Naive thymus-derived CD8-positive, alpha-beta T cell (primary cell): ENCODE measurements at regions not wholly inside any gene's neighbourhood (a gene's known extent, or its start where the extent isn't known, plus 50 kb on each side); places are given as distances from the start of the nearest gene placed in this dataset.
A peak's percentile ranks its signal among the peaks of the same experiment; 100 is the strongest.

Source experiments
- ATAC-seq, 2 donors: fragments of 150-1000 bp; cut with Tn5 transposase in 1 of 2; sonication (Bioruptor Pico), chemical (Tn5 transposase) in 1 of 2; 1 replicate in 1 of 2; 2 replicates in 1 of 2; pipeline ENCODE4 v1.10.0; 2021; ENCODE audit warnings: mild to moderate bottlenecking in 2 of 2, moderate library complexity in 2 of 2
- POLR2A ChIA-PET: fragments of 350-600 bp; sonication (Branson Sonifier 250); formaldehyde crosslinking; loops from one replicate; lab custom pipeline; 2021; ENCODE audit warnings: antibody characterized with exemption; lab: Charles Lee
- DNase-seq, 10 donors: peaks; one replicate each; pipeline versions ENCODE4 v3.0.0 to v3.0.0-alpha.2; 2020 to 2022
- H3K27ac Mint-ChIP-seq, 10 donors: one replicate each; pipeline ENCODE4 v1.8.0; 2020 to 2022; ENCODE audit warnings: mild to moderate bottlenecking in 10 of 10, mixed read lengths in 10 of 10, moderate library complexity in 4 of 10, inconsistent platforms in 1 of 10
- H3K27me3 Mint-ChIP-seq, 5 donors: one replicate each; pipeline ENCODE4 v1.8.0; 2021 to 2022; ENCODE audit warnings: mixed read lengths in 5 of 5
- H3K36me3 Mint-ChIP-seq, 3 donors: one replicate each; pipeline ENCODE4 v1.8.0; 2020 to 2022; ENCODE audit warnings: mixed read lengths in 3 of 3, mild to moderate bottlenecking in 2 of 3, inconsistent platforms in 1 of 3
- H3K4me1 Mint-ChIP-seq, 4 donors: one replicate each; pipeline ENCODE4 v1.8.0; 2021 to 2022; ENCODE audit warnings: mixed read lengths in 4 of 4
- H3K4me3 Mint-ChIP-seq, 10 donors: one replicate each; pipeline ENCODE4 v1.8.0; 2020 to 2022; ENCODE audit warnings: mild to moderate bottlenecking in 10 of 10, mixed read lengths in 10 of 10, moderate library complexity in 6 of 10, inconsistent platforms in 1 of 10
- H3K9me3 Mint-ChIP-seq, 9 donors: one replicate each; pipeline ENCODE4 v1.8.0; 2020 to 2022; ENCODE audit warnings: mixed read lengths in 9 of 9, mild to moderate bottlenecking in 3 of 9, inconsistent platforms in 1 of 9, moderate library complexity in 1 of 9

GRCh38 chr10:110403593-110403992 is 94.1 kb upstream of the DUSP5 start:
- H3K9me3 Mint-ChIP-seq = no peaks in the 10 kb centered on the region
- H3K27ac Mint-ChIP-seq = peak overlapping the region in 1 of 10 donors; percentile 64
- H3K4me1 Mint-ChIP-seq = peaks cover 0 to 6% (median under 1%) of the 10 kb centered on the region in 4 donors
- H3K4me3 Mint-ChIP-seq = no peak overlapping the region
- POLR2A ChIA-PET = no interaction called here
- no peak for ATAC-seq
- no peaks in the 10 kb centered on the region for H3K36me3 Mint-ChIP-seq
- DNase-seq = no peak
- H3K27me3 Mint-ChIP-seq = peaks cover 0 to 9% (median 0%) of the 10 kb centered on the region in 5 donors

- Mint-ChIP-seq H3K4me3 (no peak overlapping the region), H3K36me3 (no peaks in the 10 kb centered on the region), H3K9me3 (no peaks in the 10 kb centered on the region), H3K4me1 (peaks cover 0 to 3% (median under 1%) of the 10 kb centered on the region in 4 donors), H3K27me3 (peaks cover 0 to 13% (median 0%) of the 10 kb centered on the region in 5 donors), H3K27ac (no peak overlapping the region)
- DNase-seq = no peak
- POLR2A ChIA-PET = no interaction called here
- ATAC-seq = no peak
Measured at GRCh38 chr10:110404413-110404812, 93.3 kb upstream of the DUSP5 start.

GRCh38 chr10:110404825-110405224 is 92.9 kb upstream of the DUSP5 start:
- POLR2A ChIA-PET = no interaction called here
- no peaks in the 10 kb centered on the region for H3K36me3 Mint-ChIP-seq
- H3K27ac Mint-ChIP-seq = no peak overlapping the region
- ATAC-seq (no peak), DNase-seq (no peak)
- no peak overlapping the region for H3K4me3 Mint-ChIP-seq
- no peaks in the 10 kb centered on the region for H3K9me3 Mint-ChIP-seq
- peaks cover 0 to 7% (median under 1%) of the 10 kb centered on the region in 4 donors for H3K4me1 Mint-ChIP-seq
- H3K27me3 Mint-ChIP-seq = peaks cover 0 to 13% (median 0%) of the 10 kb centered on the region in 5 donors

- peaks cover 0 to 11% (median under 1%) of the 10 kb centered on the region in 4 donors for H3K4me1 Mint-ChIP-seq
- H3K27ac Mint-ChIP-seq = no peak overlapping the region
- H3K36me3 Mint-ChIP-seq = no peaks in the 10 kb centered on the region
- DNase-seq (no peak), ATAC-seq (no peak)
- POLR2A ChIA-PET = interaction anchor here (0.6 kb wide), 1 partner anchor 11 kb away, joined by 5 read pairs; no protein-coding TSS in a partner anchor
- H3K27me3 Mint-ChIP-seq = peaks cover 0 to 13% (median 0%) of the 10 kb centered on the region in 5 donors
- H3K9me3 Mint-ChIP-seq = no peaks in the 10 kb centered on the region
- no peak overlapping the region for H3K4me3 Mint-ChIP-seq
Measured at GRCh38 chr10:110405380-110405779, 92.3 kb upstream of the DUSP5 start.

- H3K27ac Mint-ChIP-seq = no peak overlapping the region
- DNase-seq (no peak), ATAC-seq (no peak)
- H3K27me3 Mint-ChIP-seq = peaks cover 0 to 13% (median 0%) of the 10 kb centered on the region in 5 donors
- POLR2A ChIA-PET = no interaction called here
- peaks cover 0 to 25% (median 2%) of the 10 kb centered on the region in 4 donors for H3K4me1 Mint-ChIP-seq
- H3K9me3 Mint-ChIP-seq = no peaks in the 10 kb centered on the region
- H3K4me3 Mint-ChIP-seq = no peak overlapping the region
- no peaks in the 10 kb centered on the region for H3K36me3 Mint-ChIP-seq
Measured at GRCh38 chr10:110407301-110408170, 90.2 kb upstream of the DUSP5 start.

- ATAC-seq (no peak), DNase-seq (no peak)
- H3K4me3 Mint-ChIP-seq = no peak overlapping the region
- no peaks in the 10 kb centered on the region for H3K36me3 Mint-ChIP-seq
- peak overlapping the region in 1 of 10 donors; percentile 75 for H3K27ac Mint-ChIP-seq
- H3K4me1 Mint-ChIP-seq = peaks cover 0 to 33% (median 2%) of the 10 kb centered on the region in 4 donors
- no peaks in the 10 kb centered on the region for H3K9me3 Mint-ChIP-seq
- POLR2A ChIA-PET = no interaction called here
- peaks cover 0 to 13% (median 0%) of the 10 kb centered on the region in 5 donors for H3K27me3 Mint-ChIP-seq
Measured at GRCh38 chr10:110408203-110408871, 89.4 kb upstream of the DUSP5 start.

- POLR2A ChIA-PET = no interaction called here
- peaks cover 0 to 13% (median 0%) of the 10 kb centered on the region in 5 donors for H3K27me3 Mint-ChIP-seq
- no peak for DNase-seq
Measured at GRCh38 chr10:110408943-110409342, 88.8 kb upstream of the DUSP5 start.

GRCh38 chr10:110409488-110409887 is 88.2 kb upstream of the DUSP5 start:
- Mint-ChIP-seq H3K27ac (no peak overlapping the region), H3K4me1 (peaks cover 7 to 45% (median 11%) of the 10 kb centered on the region in 4 donors), H3K27me3 (peaks cover 0 to 13% (median 0%) of the 10 kb centered on the region in 5 donors), H3K36me3 (no peaks in the 10 kb centered on the region), H3K4me3 (no peak overlapping the region), H3K9me3 (no peaks in the 10 kb centered on the region)
- DNase-seq (no peak), ATAC-seq (no peak)
- POLR2A ChIA-PET = no interaction called here

More at GRCh38 chr10:110408943-110409342, 88.8 kb upstream of the DUSP5 start:
- H3K9me3 Mint-ChIP-seq = no peaks in the 10 kb centered on the region
- no peak for ATAC-seq
- H3K27ac Mint-ChIP-seq = peak overlapping the region in 1 of 10 donors; percentile 75
- no peak overlapping the region for H3K4me3 Mint-ChIP-seq
- no peaks in the 10 kb centered on the region for H3K36me3 Mint-ChIP-seq
- H3K4me1 Mint-ChIP-seq = peaks cover 4 to 39% (median 6%) of the 10 kb centered on the region in 4 donors

- Mint-ChIP-seq H3K36me3 (no peaks in the 10 kb centered on the region), H3K4me1 (peaks cover 10 to 49% (median 15%) of the 10 kb centered on the region in 4 donors), H3K9me3 (no peaks in the 10 kb centered on the region), H3K27ac (no peak overlapping the region), H3K4me3 (no peak overlapping the region), H3K27me3 (peaks cover 0 to 10% (median 0%) of the 10 kb centered on the region in 5 donors)
- POLR2A ChIA-PET = no interaction called here
- DNase-seq (no peak), ATAC-seq (no peak)
Measured at GRCh38 chr10:110409926-110410325, 87.8 kb upstream of the DUSP5 start.

GRCh38 chr10:110410329-110411046 is 87.2 kb upstream of the DUSP5 start:
- H3K27ac Mint-ChIP-seq = no peak overlapping the region
- ATAC-seq (no peak), DNase-seq (no peak)
- POLR2A ChIA-PET = no interaction called here
- H3K36me3 Mint-ChIP-seq = no peaks in the 10 kb centered on the region
- peaks cover 0 to 9% (median 0%) of the 10 kb centered on the region in 5 donors for H3K27me3 Mint-ChIP-seq
- H3K4me1 Mint-ChIP-seq = peaks cover 13 to 52% (median 20%) of the 10 kb centered on the region in 4 donors
- H3K9me3 Mint-ChIP-seq = no peaks in the 10 kb centered on the region
- no peak overlapping the region for H3K4me3 Mint-ChIP-seq

- DNase-seq = no peak
Measured at GRCh38 chr10:110411047-110411410, 86.7 kb upstream of the DUSP5 start.

GRCh38 chr10:110413049-110413783 is 84.5 kb upstream of the DUSP5 start:
- no peaks in the 10 kb centered on the region for H3K36me3 Mint-ChIP-seq
- peaks cover 0 to 3% (median 0%) of the 10 kb centered on the region in 5 donors for H3K27me3 Mint-ChIP-seq
- POLR2A ChIA-PET = no interaction called here
- peak overlapping the region in 5 of 10 donors; percentile 14 to 79 (median 45) for H3K27ac Mint-ChIP-seq
- DNase-seq = no peak
- H3K4me3 Mint-ChIP-seq = peak overlapping the region in 2 of 10 donors; percentile 20 to 49
- no peaks in the 10 kb centered on the region for H3K9me3 Mint-ChIP-seq
- peaks cover 13 to 61% (median 20%) of the 10 kb centered on the region in 4 donors for H3K4me1 Mint-ChIP-seq
- ATAC-seq = no peak

More at GRCh38 chr10:110411047-110411410, 86.7 kb upstream of the DUSP5 start:
- Mint-ChIP-seq H3K4me1 (peaks cover 13 to 57% (median 20%) of the 10 kb centered on the region in 4 donors), H3K36me3 (no peaks in the 10 kb centered on the region), H3K27me3 (peaks cover 0 to 7% (median 0%) of the 10 kb centered on the region in 5 donors), H3K4me3 (no peak overlapping the region), H3K27ac (no peak overlapping the region), H3K9me3 (no peaks in the 10 kb centered on the region)
- POLR2A ChIA-PET = no interaction called here
- no peak for ATAC-seq
